ENCODE measurements at regions not wholly inside any gene's neighbourhood (a gene's known extent, or its start where the extent isn't known, plus 50 kb on each side); places are given as distances from the start of the nearest gene placed in this dataset.

DNA sequence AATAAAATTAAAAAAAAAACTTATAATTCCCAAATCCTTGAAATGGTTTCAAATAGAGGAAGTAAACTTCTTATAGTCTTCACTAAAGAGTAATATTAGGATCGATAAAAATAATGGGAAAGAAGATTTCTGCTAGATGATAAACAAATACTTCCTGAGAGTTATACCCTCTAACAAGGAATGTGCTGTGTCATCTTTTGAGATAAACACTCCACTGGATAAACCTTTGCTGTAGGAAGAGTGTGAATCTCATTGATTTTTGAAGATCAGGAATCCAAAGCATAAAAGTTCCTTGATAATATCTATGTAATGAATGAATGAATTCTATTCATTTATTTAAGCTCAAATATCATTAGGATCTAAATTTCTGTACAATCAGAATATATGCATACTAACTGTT lies 161.0 kb upstream of the GBE1 start:
- no peak for DNase-seq (ENCODE audit: low spot score)
- Mint-ChIP-seq H3K36me3 (ENCODE audit: low read depth) (no peaks in the 10 kb centered on the region), H3K4me3 (no peak overlapping the region), H3K9me3 (no peaks in the 10 kb centered on the region), H3K27me3 (ENCODE audit: insufficient read depth) (no peaks in the 10 kb centered on the region), H3K4me1 (ENCODE audit: low read depth) (no peaks in the 10 kb centered on the region), H3K27ac (no peak overlapping the region)
- intact Hi-C loops (cut with micrococcal nuclease), result no loop called here

GRCh38 chr3:81920816-81921215 lies 159.4 kb upstream of the GBE1 start:
- Mint-ChIP-seq H3K36me3 (ENCODE audit: low read depth) (no peaks in the 10 kb centered on the region), H3K27me3 (ENCODE audit: insufficient read depth) (peaks cover 2% of the 10 kb centered on the region), H3K9me3 (no peaks in the 10 kb centered on the region), H3K4me3 (no peak overlapping the region), H3K4me1 (ENCODE audit: low read depth) (no peaks in the 10 kb centered on the region), H3K27ac (no peak overlapping the region)
- intact Hi-C loops (cut with micrococcal nuclease), result no loop called here
- DNase-seq (ENCODE audit: low spot score), result no peak

DNA sequence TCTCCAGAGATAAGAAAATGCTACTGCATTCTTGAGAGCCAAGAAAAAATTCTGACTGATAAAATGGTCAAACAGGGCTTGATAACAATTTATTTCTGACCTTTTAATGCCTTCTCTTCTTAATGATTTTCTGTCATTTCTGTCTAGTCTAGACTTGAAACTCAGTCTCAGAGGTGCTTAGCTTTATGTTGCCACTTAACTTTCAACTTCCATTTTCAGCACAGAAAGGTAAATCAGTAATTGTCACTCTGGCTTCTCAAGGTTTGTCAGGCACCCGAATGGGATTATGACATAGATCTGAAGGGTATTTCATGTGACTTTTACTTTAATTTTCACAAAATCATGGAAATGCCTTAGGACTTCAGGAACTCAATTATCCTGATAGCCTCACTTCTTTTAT lies 155.4 kb upstream of the GBE1 start:
- Mint-ChIP-seq H3K27me3 (ENCODE audit: insufficient read depth) (peaks cover 2% of the 10 kb centered on the region), H3K9me3 (no peaks in the 10 kb centered on the region), H3K4me3 (no peak overlapping the region), H3K36me3 (ENCODE audit: low read depth) (no peaks in the 10 kb centered on the region), H3K27ac (no peak overlapping the region), H3K4me1 (ENCODE audit: low read depth) (no peaks in the 10 kb centered on the region)
- intact Hi-C loops (cut with micrococcal nuclease), result no loop called here
- no peak for DNase-seq (ENCODE audit: low spot score)

GRCh38 chr3:81913886-81914663 lies 152.6 kb upstream of the GBE1 start:
- Mint-ChIP-seq H3K36me3 (ENCODE audit: low read depth) (no peaks in the 10 kb centered on the region), H3K4me1 (ENCODE audit: low read depth) (no peaks in the 10 kb centered on the region), H3K27ac (no peak overlapping the region), H3K9me3 (no peaks in the 10 kb centered on the region), H3K4me3 (no peak overlapping the region), H3K27me3 (ENCODE audit: insufficient read depth) (peaks cover 4% of the 10 kb centered on the region)
- DNase-seq (ENCODE audit: low spot score), result no peak
- intact Hi-C loops (cut with micrococcal nuclease), result no loop called here

- Mint-ChIP-seq H3K4me3 (no peak overlapping the region), H3K9me3 (no peaks in the 10 kb centered on the region), H3K27ac (no peak overlapping the region), H3K27me3 (ENCODE audit: insufficient read depth) (peaks cover 4% of the 10 kb centered on the region), H3K4me1 (ENCODE audit: low read depth) (no peaks in the 10 kb centered on the region), H3K36me3 (ENCODE audit: low read depth) (no peaks in the 10 kb centered on the region)
- no peak for DNase-seq (ENCODE audit: low spot score)
- intact Hi-C loops (cut with micrococcal nuclease), result loop anchor here (2.0 kb wide), 1 partner anchor 420 kb away; no protein-coding TSS in a partner anchor
Observed at GRCh38 chr3:81911221-81911620, 149.8 kb upstream of the GBE1 start.

DNA sequence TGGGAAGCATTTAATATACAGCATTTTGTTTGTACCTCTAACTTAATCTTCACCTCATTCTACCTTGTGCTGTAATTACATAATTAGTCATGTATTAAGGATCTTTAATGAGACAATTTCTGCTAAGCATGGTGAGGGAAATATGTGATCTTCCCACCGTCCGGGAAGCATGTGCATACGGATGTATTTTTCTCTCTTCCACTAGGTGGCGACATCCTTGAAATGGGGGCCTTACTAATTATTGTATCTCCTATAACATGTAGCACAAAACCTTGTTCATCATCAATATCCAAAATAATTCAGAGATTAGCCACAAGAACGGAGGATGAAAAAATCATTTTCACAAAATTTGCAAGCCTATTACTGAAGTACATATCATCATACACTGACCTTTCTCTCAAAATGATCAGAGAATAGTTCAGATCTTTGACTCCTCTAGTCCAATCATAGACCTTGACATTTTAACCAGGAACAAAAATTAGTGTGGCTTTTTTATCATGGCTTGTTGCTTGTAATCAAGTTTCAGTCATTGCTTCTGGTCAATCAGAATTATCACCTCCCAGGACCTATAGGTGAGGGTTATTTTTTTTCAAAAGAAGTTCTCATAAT lies 148.9 kb upstream of the GBE1 start:
- no peaks in the 10 kb centered on the region for H3K36me3 Mint-ChIP-seq (ENCODE audit: low read depth)
- DNase-seq (ENCODE audit: low spot score), result no peak
- H3K9me3 Mint-ChIP-seq, result no peaks in the 10 kb centered on the region
- H3K27me3 Mint-ChIP-seq (ENCODE audit: insufficient read depth), result peaks cover 2% of the 10 kb centered on the region
- H3K4me1 Mint-ChIP-seq (ENCODE audit: low read depth), result no peaks in the 10 kb centered on the region
- intact Hi-C loops (cut with micrococcal nuclease), result loop anchor here (1.0 to 2.0 kb wide), 2 partner anchors 244 to 420 kb away; no protein-coding TSS in a partner anchor
- no peak overlapping the region for H3K27ac Mint-ChIP-seq
- H3K4me3 Mint-ChIP-seq, result no peak overlapping the region

GRCh38 chr3:81909796-81910195 lies 148.4 kb upstream of the GBE1 start:
- H3K36me3 Mint-ChIP-seq (ENCODE audit: low read depth), result no peaks in the 10 kb centered on the region
- peaks cover 2% of the 10 kb centered on the region for H3K27me3 Mint-ChIP-seq (ENCODE audit: insufficient read depth)
- no peak overlapping the region for H3K27ac Mint-ChIP-seq
- no peak for DNase-seq (ENCODE audit: low spot score)
- H3K9me3 Mint-ChIP-seq, result no peaks in the 10 kb centered on the region
- H3K4me3 Mint-ChIP-seq, result no peak overlapping the region
- no peaks in the 10 kb centered on the region for H3K4me1 Mint-ChIP-seq (ENCODE audit: low read depth)
- intact Hi-C loops (cut with micrococcal nuclease), result loop anchor here (1.0 to 2.0 kb wide), 2 partner anchors 243 to 419 kb away; no protein-coding TSS in a partner anchor

- H3K9me3 Mint-ChIP-seq, result no peaks in the 10 kb centered on the region
- H3K36me3 Mint-ChIP-seq (ENCODE audit: low read depth), result no peaks in the 10 kb centered on the region
- H3K27me3 Mint-ChIP-seq (ENCODE audit: insufficient read depth), result peaks cover 2% of the 10 kb centered on the region
- intact Hi-C loops (cut with micrococcal nuclease), result no loop called here
- DNase-seq (ENCODE audit: low spot score), result no peak
- H3K27ac Mint-ChIP-seq, result no peak overlapping the region
- no peaks in the 10 kb centered on the region for H3K4me1 Mint-ChIP-seq (ENCODE audit: low read depth)
- no peak overlapping the region for H3K4me3 Mint-ChIP-seq
Observed at GRCh38 chr3:81908561-81908960, 147.1 kb upstream of the GBE1 start.

DNA sequence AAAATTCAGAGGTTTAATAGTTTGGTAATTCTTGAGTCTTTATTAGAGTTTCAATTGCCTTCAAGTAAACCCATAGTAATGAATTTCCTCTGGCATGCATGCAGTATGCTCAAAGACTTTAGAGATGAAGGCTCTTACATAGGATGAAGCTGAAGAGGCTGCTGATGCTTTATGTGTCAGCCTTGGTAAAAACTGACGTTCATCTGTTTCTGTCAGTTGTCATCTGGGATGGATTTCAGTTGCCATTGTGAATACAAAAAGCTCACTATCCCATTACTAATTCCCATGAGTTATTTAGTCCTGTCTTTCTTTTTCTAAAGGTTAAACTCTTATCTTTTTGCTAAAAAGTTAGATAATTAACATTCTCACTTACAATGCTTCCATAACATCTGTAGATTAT lies 136.9 kb upstream of the GBE1 start:
- H3K4me1 Mint-ChIP-seq (ENCODE audit: low read depth), result no peaks in the 10 kb centered on the region
- no peaks in the 10 kb centered on the region for H3K27me3 Mint-ChIP-seq (ENCODE audit: insufficient read depth)
- intact Hi-C loops (cut with micrococcal nuclease), result no loop called here
- DNase-seq (ENCODE audit: low spot score), result no peak
- no peaks in the 10 kb centered on the region for H3K9me3 Mint-ChIP-seq
- H3K27ac Mint-ChIP-seq, result no peak overlapping the region
- H3K36me3 Mint-ChIP-seq (ENCODE audit: low read depth), result no peaks in the 10 kb centered on the region
- no peak overlapping the region for H3K4me3 Mint-ChIP-seq

GRCh38 chr3:81894598-81894997 lies 133.2 kb upstream of the GBE1 start:
- Mint-ChIP-seq H3K36me3 (ENCODE audit: low read depth) (no peaks in the 10 kb centered on the region), H3K4me1 (ENCODE audit: low read depth) (no peaks in the 10 kb centered on the region), H3K27me3 (ENCODE audit: insufficient read depth) (no peaks in the 10 kb centered on the region), H3K4me3 (no peak overlapping the region), H3K9me3 (no peaks in the 10 kb centered on the region), H3K27ac (no peak overlapping the region)
- no peak for DNase-seq (ENCODE audit: low spot score)
- intact Hi-C loops (cut with micrococcal nuclease), result no loop called here

DNA sequence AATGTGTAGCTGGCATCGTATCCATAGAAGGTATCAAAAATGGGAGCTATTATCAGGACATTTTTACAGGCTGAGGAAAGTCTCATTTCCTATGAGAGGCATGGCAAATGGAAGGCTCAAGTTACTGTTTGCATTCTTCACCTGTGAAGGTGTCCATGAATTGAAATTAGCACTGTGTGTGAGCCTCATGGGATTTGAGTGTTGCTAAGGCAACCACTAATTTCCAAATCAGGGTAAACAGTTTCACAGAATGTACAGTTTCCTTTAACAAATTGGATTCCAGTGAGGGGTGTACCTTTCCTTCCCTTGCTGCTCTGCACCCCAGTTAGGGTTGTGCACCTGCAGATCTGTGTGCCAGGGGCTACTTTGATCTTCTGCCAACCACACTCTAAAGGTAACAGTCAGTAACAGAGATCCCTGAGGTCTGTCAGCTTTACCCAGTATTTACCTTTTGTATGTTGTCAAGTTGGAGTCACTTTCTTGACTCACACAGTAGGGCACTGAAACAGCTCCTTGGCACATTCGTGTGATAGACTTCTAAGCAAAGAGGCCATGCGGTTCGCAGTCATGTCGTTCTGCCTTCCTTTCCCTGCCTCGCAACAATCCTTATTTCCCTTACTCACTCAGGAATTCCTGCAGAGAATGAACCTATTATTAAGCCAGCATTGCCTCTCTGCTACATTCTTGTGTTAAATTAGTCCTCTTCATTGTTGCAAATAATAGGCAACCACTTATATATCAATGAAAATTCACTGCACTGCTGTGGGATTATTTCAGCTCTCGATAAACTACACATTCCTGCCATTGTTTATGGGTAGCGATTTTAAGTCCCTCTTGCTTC lies 129.8 kb upstream of the GBE1 start:
- H3K4me1 Mint-ChIP-seq (ENCODE audit: low read depth), result no peaks in the 10 kb centered on the region
- no peak overlapping the region for H3K4me3 Mint-ChIP-seq
- no peaks in the 10 kb centered on the region for H3K9me3 Mint-ChIP-seq
- intact Hi-C loops (cut with micrococcal nuclease), result no loop called here
- H3K36me3 Mint-ChIP-seq (ENCODE audit: low read depth), result no peaks in the 10 kb centered on the region
- no peak for DNase-seq (ENCODE audit: low spot score)
- H3K27me3 Mint-ChIP-seq (ENCODE audit: insufficient read depth), result no peaks in the 10 kb centered on the region
- H3K27ac Mint-ChIP-seq, result no peak overlapping the region

DNA sequence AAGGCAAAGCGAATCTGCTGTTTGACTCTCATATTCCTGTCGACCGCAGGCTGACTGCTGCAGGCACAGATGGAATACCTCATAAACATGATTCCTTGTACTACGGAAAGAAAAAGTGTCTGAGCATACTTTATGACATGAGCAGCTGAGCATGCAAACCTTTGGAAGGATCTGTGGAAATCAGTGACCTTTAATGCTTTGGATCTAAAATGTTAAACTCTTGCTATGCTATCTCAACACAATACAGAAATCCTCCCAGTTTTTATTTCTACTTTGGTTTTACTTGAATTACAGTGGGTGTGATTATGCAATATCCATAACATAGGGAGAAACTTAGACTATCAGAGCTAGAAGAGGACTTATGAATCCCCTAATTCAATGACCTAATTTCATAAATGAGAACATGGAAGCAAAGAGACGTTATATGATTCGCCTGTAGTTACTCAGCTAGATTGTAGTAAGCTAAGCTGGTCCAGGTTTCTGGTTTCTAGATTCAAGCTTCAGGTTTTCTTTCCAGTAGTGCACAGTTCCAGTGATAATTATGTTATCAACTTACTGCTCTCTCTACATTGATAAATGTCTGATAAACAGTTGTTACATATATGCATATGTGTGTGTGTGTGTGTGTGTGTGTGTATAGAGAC lies 127.6 kb upstream of the GBE1 start:
- no peaks in the 10 kb centered on the region for H3K27me3 Mint-ChIP-seq (ENCODE audit: insufficient read depth)
- no peak overlapping the region for H3K4me3 Mint-ChIP-seq
- no peak for DNase-seq (ENCODE audit: low spot score)
- H3K36me3 Mint-ChIP-seq (ENCODE audit: low read depth), result no peaks in the 10 kb centered on the region
- H3K27ac Mint-ChIP-seq, result no peak overlapping the region
- H3K4me1 Mint-ChIP-seq (ENCODE audit: low read depth), result no peaks in the 10 kb centered on the region
- no peaks in the 10 kb centered on the region for H3K9me3 Mint-ChIP-seq
- intact Hi-C loops (cut with micrococcal nuclease), result no loop called here
